Erythroblast (primary cell): ENCODE measurements at regions not wholly inside any gene's neighbourhood (a gene's known extent, or its start where the extent isn't known, plus 50 kb on each side); places are given as distances from the start of the nearest gene placed in this dataset.

Source experiments
- GATA1 ChIP-seq: IDR thresholded peaks from 2 replicates; pipeline ENCODE4 v1.6.1; 2011; ENCODE audit warnings: low read depth, mild to moderate bottlenecking, control low read depth, low read length, moderate library complexity
- POLR2A ChIP-seq: IDR thresholded peaks from 2 replicates; pipeline ENCODE4 v1.6.1; 2011; ENCODE audit warnings: mild to moderate bottlenecking, low read length

- no peak for TF ChIP-seq POLR2A
- TF ChIP-seq GATA1: no peak
Observed at GRCh38 chr2:65501836-65502235, 69.4 kb upstream of the SPRED2 start.
